ENCODE measurements at regions not wholly inside any gene's neighbourhood (a gene's known extent, or its start where the extent isn't known, plus 50 kb on each side); places are given as distances from the start of the nearest gene placed in this dataset.

DNA sequence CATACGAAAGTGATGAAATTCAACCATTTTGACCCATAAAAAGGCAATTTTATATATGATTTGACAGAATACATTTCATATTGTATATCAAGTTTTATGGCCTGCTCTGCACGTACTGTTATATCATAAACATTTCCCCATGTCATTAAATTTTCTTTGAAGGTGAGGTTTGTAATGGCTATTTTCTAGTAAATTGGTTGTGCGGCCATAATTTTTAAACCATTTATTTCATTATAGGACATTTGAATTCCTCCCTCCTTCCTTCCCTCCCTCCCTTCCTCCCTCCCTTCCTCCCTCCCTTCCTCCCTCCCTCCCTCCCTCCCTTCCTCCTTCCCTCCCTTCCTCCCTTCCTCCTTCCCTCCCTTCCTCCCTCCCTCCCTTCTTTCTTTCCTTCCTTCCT lies 87.4 kb upstream of the AGBL1 start:
- Histone ChIP-seq H3K36me3 (no peaks in the 10 kb centered on the region), H3K27me3 (no peaks in the 10 kb centered on the region), H3K9me3 (no peaks in the 10 kb centered on the region), H3K4me3 (no peak overlapping the region), H3K4me1 (no peaks in the 10 kb centered on the region), H3K27ac (no peak overlapping the region)
- ATAC-seq = no peak
- 87% methylated on average over 3 of the region's 3 CpGs for WGBS (ENCODE audit: insufficient coverage, low coverage, low lambda C conversion rate, missing lambda C conversion rate)
- TF ChIP-seq, protein P1, sequence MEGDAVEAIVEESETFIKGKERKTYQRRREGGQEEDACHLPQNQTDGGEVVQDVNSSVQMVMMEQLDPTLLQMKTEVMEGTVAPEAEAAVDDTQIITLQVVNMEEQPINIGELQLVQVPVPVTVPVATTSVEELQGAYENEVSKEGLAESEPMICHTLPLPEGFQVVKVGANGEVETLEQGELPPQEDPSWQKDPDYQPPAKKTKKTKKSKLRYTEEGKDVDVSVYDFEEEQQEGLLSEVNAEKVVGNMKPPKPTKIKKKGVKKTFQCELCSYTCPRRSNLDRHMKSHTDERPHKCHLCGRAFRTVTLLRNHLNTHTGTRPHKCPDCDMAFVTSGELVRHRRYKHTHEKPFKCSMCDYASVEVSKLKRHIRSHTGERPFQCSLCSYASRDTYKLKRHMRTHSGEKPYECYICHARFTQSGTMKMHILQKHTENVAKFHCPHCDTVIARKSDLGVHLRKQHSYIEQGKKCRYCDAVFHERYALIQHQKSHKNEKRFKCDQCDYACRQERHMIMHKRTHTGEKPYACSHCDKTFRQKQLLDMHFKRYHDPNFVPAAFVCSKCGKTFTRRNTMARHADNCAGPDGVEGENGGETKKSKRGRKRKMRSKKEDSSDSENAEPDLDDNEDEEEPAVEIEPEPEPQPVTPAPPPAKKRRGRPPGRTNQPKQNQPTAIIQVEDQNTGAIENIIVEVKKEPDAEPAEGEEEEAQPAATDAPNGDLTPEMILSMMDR (IDR thresholded peaks at IDR 0.05) = no peak
- no peak for TF ChIP-seq POLR2A (IDR thresholded peaks at IDR 0.05)
- intact Hi-C loops (cut with DNase I) = no loop called here
- DNase-seq = no peak

DNA sequence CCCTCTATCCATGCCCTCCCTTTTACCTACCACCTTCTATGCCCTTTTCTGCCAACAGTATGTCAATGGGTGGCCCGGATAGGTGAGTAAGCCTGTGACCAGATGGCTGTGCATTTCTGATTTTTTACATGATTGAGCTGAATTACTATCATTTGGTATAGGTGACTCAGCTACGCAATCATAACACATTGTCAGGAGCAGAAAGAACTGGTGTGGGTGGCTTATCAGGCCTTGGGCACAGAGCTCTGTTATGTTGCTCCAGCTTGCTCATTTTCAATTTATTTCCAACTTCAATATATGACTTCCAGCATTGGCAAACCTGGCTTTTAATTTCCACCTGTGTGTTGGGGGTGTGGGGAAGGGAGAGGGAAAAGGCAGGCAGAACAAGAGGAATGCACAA lies 86.6 kb upstream of the AGBL1 start:
- DNase-seq (no peak), ATAC-seq (no peak)
- Histone ChIP-seq H3K4me3 (no peak overlapping the region), H3K4me1 (no peaks in the 10 kb centered on the region), H3K36me3 (no peaks in the 10 kb centered on the region), H3K27ac (no peak overlapping the region), H3K9me3 (no peaks in the 10 kb centered on the region), H3K27me3 (no peaks in the 10 kb centered on the region)
- intact Hi-C loops (cut with DNase I) = no loop called here
- 60% methylated on average over 2 of the region's 2 CpGs for WGBS (ENCODE audit: insufficient coverage, low coverage, low lambda C conversion rate, missing lambda C conversion rate)
- no peak for TF ChIP-seq POLR2A (IDR thresholded peaks at IDR 0.05)
- TF ChIP-seq, protein P1 (IDR thresholded peaks at IDR 0.05) = no peak

DNA sequence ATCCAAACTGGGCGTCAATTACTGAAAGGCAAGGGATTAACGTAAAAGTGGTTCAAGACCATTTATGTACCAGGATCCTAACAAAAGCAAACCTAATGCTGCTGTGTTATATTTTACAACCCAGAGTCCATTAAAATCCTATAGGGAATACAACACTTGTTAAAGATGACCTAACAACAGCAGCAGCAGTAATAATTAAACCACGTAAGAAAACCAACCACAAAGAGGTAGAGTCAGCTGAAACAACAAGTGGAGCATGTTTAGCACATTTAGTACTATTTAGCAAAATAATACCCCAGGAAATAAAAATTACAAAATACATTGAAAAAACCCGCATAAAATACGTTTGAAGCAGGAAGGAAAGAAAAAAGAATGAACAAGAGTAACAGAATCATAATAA lies 82.1 kb upstream of the AGBL1 start:
- 67% methylated on average over 5 of the region's 5 CpGs for WGBS (ENCODE audit: insufficient coverage, low coverage, low lambda C conversion rate, missing lambda C conversion rate)
- intact Hi-C loops (cut with DNase I) = no loop called here
- DNase-seq (no peak), ATAC-seq (no peak)
- H3K4me3 ChIP-seq = no peak overlapping the region
- no peaks in the 10 kb centered on the region for H3K9me3 ChIP-seq
- no peaks in the 10 kb centered on the region for H3K4me1 ChIP-seq
- TF ChIP-seq, protein P1 (IDR thresholded peaks at IDR 0.05) = no peak
- no peak for TF ChIP-seq POLR2A (IDR thresholded peaks at IDR 0.05)
- H3K27ac ChIP-seq = no peak overlapping the region
- H3K27me3 ChIP-seq = no peaks in the 10 kb centered on the region
- no peaks in the 10 kb centered on the region for H3K36me3 ChIP-seq

DNA sequence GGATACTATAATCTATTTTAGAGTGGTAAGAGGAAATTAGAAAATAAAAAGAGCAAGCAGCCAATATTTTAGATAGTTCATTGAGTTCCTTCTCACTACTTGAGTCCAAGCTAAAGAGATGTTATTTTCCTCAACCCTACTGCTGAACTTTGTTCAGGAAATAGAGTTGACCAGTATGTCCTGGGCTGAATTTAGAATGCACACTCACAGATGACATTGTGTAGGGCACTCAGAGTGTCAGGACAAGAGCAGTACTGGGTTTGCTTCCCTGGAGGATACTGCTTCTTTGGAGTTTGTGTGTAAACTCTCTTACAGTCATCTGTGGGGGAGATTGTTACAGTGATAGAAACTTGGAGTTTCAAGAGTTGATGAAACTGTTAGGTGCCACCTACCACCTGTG lies 80.0 kb upstream of the AGBL1 start:
- Histone ChIP-seq H3K9me3 (no peaks in the 10 kb centered on the region), H3K4me1 (no peaks in the 10 kb centered on the region), H3K27ac (no peak overlapping the region), H3K27me3 (no peaks in the 10 kb centered on the region), H3K4me3 (no peak overlapping the region), H3K36me3 (no peaks in the 10 kb centered on the region)
- no peak for DNase-seq
- no peak for ATAC-seq
- TF ChIP-seq, protein P1 (IDR thresholded peaks at IDR 0.05) = no peak
- TF ChIP-seq POLR2A (IDR thresholded peaks at IDR 0.05) = no peak
- intact Hi-C loops (cut with DNase I) = no loop called here

DNA sequence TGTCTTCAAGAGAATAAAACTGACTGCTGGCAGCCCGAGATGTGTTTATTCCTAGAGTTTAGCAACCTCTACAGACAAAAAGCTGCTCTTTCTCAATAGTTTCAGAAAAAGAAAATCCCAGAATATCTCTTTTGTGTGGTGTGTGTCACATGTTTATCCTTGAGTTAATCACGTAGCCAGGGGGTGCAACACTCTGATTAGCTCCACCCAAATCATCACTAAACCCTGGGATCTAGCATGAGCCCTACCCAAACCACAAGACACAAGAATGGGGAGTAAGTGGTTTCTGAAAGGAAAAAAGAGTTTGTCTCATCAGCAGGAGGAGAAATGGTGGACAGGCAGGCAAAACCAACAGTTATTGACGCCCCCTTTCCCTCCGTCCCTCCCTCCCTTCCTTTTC lies 78.5 kb upstream of the AGBL1 start:
- whole genome bisulfite sequencing (ENCODE audit: insufficient coverage, low coverage, low lambda C conversion rate, missing lambda C conversion rate) = 28% methylated on average over 4 of the region's 4 CpGs
- Histone ChIP-seq H3K27ac (no peak overlapping the region), H3K36me3 (no peaks in the 10 kb centered on the region), H3K4me1 (no peaks in the 10 kb centered on the region), H3K9me3 (no peaks in the 10 kb centered on the region), H3K4me3 (no peak overlapping the region), H3K27me3 (no peaks in the 10 kb centered on the region)
- TF ChIP-seq, protein P1 (IDR thresholded peaks at IDR 0.05) = no peak
- TF ChIP-seq POLR2A (IDR thresholded peaks at IDR 0.05) = no peak
- intact Hi-C loops (cut with DNase I) = no loop called here
- ATAC-seq (no peak), DNase-seq (no peak)

Data from right lobe of liver (tissue), 6 donors.